H1 (cell line): ENCODE measurements at regions not wholly inside any gene's neighbourhood (a gene's known extent, or its start where the extent isn't known, plus 50 kb on each side); places are given as distances from the start of the nearest gene placed in this dataset.
A peak's percentile ranks its signal among the peaks of the same experiment; 100 is the strongest.

ENCODE experiments used
- CTCF ChIA-PET: fragments of 300-600 bp; sonication (Branson Sonifier 250); formaldehyde crosslinking; loops from one replicate; lab custom pipeline; 2021; ENCODE audit not compliant: partially characterized antibody; lab: Charles Lee
- POLR2A ChIA-PET: fragments of 300-600 bp; sonication (Branson Sonifier 250); formaldehyde crosslinking; loops from one replicate; lab custom pipeline; 2021; ENCODE audit warnings: inconsistent platforms; ENCODE audit not compliant: partially characterized antibody; lab: Charles Lee
- DNase-seq, 2 experiments: peaks; one replicate each; pipeline versions ENCODE4 v3.0.0 to v3.0.0-alpha.2; 2010 to 2022; ENCODE audit warnings: low spot score in 2 of 2, low read depth in 1 of 2, mixed read lengths in 1 of 2
- FAIRE-seq: peaks from 2 replicates; lab custom pipeline; 2011; peaks lifted over from hg19 to GRCh38; lab: Jason Lieb, UNC
- H2AFZ ChIP-seq: 2 replicates; pipeline ENCODE4 v1.8.1; 2012; ENCODE audit warnings: low read length, inconsistent platforms
- H2AK5ac ChIP-seq: 2 replicates; pipeline ENCODE4 v1.6.1; 2013; ENCODE audit warnings: low read depth, low read length
- H2BK120ac ChIP-seq: replicated peaks from 2 replicates; pipeline ENCODE3; 2013; ENCODE audit warnings: low read depth, low read length, inconsistent platforms
- H2BK12ac ChIP-seq: 2 replicates; pipeline ENCODE4 v1.6.1; 2013; ENCODE audit warnings: low read depth, low read length
- H2BK15ac ChIP-seq: 2 replicates; pipeline ENCODE4 v1.6.1; 2013; ENCODE audit warnings: low read length
- H2BK20ac ChIP-seq: 2 replicates; pipeline ENCODE4 v1.6.1; 2013; ENCODE audit warnings: low read length
- H2BK5ac ChIP-seq: 2 replicates; pipeline ENCODE4 v1.6.1; 2013; ENCODE audit warnings: low read depth, low read length
- H3K14ac ChIP-seq: 2 replicates; pipeline ENCODE4 v1.6.1; 2013; ENCODE audit warnings: inconsistent platforms; ENCODE audit not compliant: insufficient read length
- H3K18ac ChIP-seq: 2 replicates; pipeline ENCODE4 v1.6.1; 2013; ENCODE audit warnings: low read length; ENCODE audit errors: extremely low read depth
- H3K23ac ChIP-seq: 2 replicates; pipeline ENCODE4 v1.6.1; 2013; ENCODE audit warnings: inconsistent platforms; ENCODE audit not compliant: insufficient read length
- H3K23me2 ChIP-seq: 2 replicates; pipeline ENCODE4 v1.6.1; 2013; ENCODE audit warnings: low read depth, low read length
- H3K27ac ChIP-seq: 2 replicates; pipeline ENCODE4 v1.6.1; 2011; ENCODE audit warnings: low read depth, low read length, inconsistent platforms
- H3K27me3 ChIP-seq, 4 experiments: replicated peaks in 1 of 4; 1 replicate in 1 of 4; 2 replicates in 3 of 4; pipeline versions ENCODE4 v1.6.1 to v1.8.1; 2011 to 2013; ENCODE audit warnings: low read length in 3 of 4, mild to moderate bottlenecking in 3 of 4, inconsistent platforms in 2 of 4, mixed read lengths in 2 of 4, moderate library complexity in 1 of 4; ENCODE audit not compliant: control insufficient read depth in 3 of 4, insufficient read depth in 3 of 4; ENCODE audit errors: extremely low read depth in 1 of 4
- H3K36me3 ChIP-seq, 4 experiments: 2 replicates each; pipeline versions ENCODE4 v1.6.1 to v1.8.1; 2011 to 2013; ENCODE audit warnings: mild to moderate bottlenecking in 4 of 4, low read length in 3 of 4, moderate library complexity in 2 of 4, control low read depth in 1 of 4, inconsistent platforms in 1 of 4; ENCODE audit not compliant: insufficient read depth in 4 of 4, control insufficient read depth in 2 of 4
- H3K4ac ChIP-seq: replicated peaks from 2 replicates; pipeline ENCODE3; 2013; ENCODE audit warnings: low read length, low read depth, mixed read lengths, inconsistent platforms; ENCODE audit not compliant: insufficient read length
- H3K4me1 ChIP-seq, 4 experiments: replicated peaks in 1 of 4; 1 replicate in 1 of 4; 2 replicates in 3 of 4; pipeline versions ENCODE4 v1.6.1 to v1.8.1; 2011 to 2013; ENCODE audit warnings: low read length in 3 of 4, inconsistent platforms in 2 of 4, mixed read lengths in 1 of 4; ENCODE audit not compliant: insufficient read depth in 4 of 4, control insufficient read depth in 3 of 4
- H3K4me2 ChIP-seq, 2 experiments: 2 replicates each; pipeline versions ENCODE4 v1.6.1 to v1.8.1; 2011 to 2013; ENCODE audit warnings: low read depth in 2 of 2, low read length in 2 of 2, control low read depth in 1 of 2, inconsistent platforms in 1 of 2, mild to moderate bottlenecking in 1 of 2; ENCODE audit not compliant: insufficient read depth in 1 of 2
- H3K4me3 ChIP-seq, 4 experiments: fragments of 200-600, 300-600 bp in 1 of 4; sonication (generic), shearing (Covaris generic), sonication (Bioruptor Twin) in 1 of 4; 2 replicates each; pipeline versions ENCODE4 v1.5.1 to v1.8.1; 2011 to 2016; ENCODE audit warnings: low read length in 4 of 4, low read depth in 3 of 4, control low read depth in 2 of 4, inconsistent platforms in 2 of 4, mild to moderate bottlenecking in 2 of 4, mixed read lengths in 1 of 4, moderate library complexity in 1 of 4; ENCODE audit not compliant: insufficient read depth in 2 of 4; ENCODE audit errors: extremely low read depth in 1 of 4
- H3K56ac ChIP-seq: replicated peaks from 2 replicates; pipeline ENCODE3; 2013; ENCODE audit warnings: low read depth, mild to moderate bottlenecking, mixed read lengths, low read length, inconsistent platforms; ENCODE audit not compliant: insufficient read length
- H3K79me1 ChIP-seq: 2 replicates; pipeline ENCODE4 v1.6.1; 2013; ENCODE audit warnings: low read depth, low read length, control low read depth
- H3K79me2 ChIP-seq, 2 experiments: 2 replicates each; pipeline versions ENCODE4 v1.6.1 to v1.8.1; 2012 to 2013; ENCODE audit warnings: low read length in 2 of 2, mild to moderate bottlenecking in 2 of 2, inconsistent platforms in 1 of 2; ENCODE audit not compliant: insufficient read depth in 2 of 2, control insufficient read depth in 1 of 2
- H3K9ac ChIP-seq, 4 experiments: replicated peaks in 1 of 4; 1 replicate in 1 of 4; 2 replicates in 3 of 4; pipeline versions ENCODE4 v1.6.1 to v1.8.1; 2011 to 2013; ENCODE audit warnings: low read depth in 3 of 4, low read length in 3 of 4, control low read depth in 2 of 4, mild to moderate bottlenecking in 2 of 4, moderate library complexity in 2 of 4, inconsistent platforms in 1 of 4; ENCODE audit errors: extremely low read depth in 1 of 4
- H3K9me3 ChIP-seq, 2 experiments: 2 replicates each; pipeline versions ENCODE4 v1.6.1 to v1.8.1; 2012 to 2013; ENCODE audit warnings: mild to moderate bottlenecking in 2 of 2, moderate library complexity in 2 of 2, control low read depth in 1 of 2, inconsistent platforms in 1 of 2, low read depth in 1 of 2, low read length in 1 of 2, mixed read lengths in 1 of 2; ENCODE audit not compliant: insufficient read depth in 2 of 2
- H4K20me1 ChIP-seq, 2 experiments: replicated peaks in 1 of 2; 2 replicates each; pipeline versions ENCODE3 to v1.8.1; 2011 to 2013; ENCODE audit warnings: inconsistent platforms in 2 of 2, low read length in 2 of 2, mild to moderate bottlenecking in 1 of 2; ENCODE audit not compliant: insufficient read depth in 2 of 2, control insufficient read depth in 1 of 2
- H4K5ac ChIP-seq: 2 replicates; pipeline ENCODE4 v1.6.1; 2013; ENCODE audit warnings: low read length, low read depth, mixed read lengths, inconsistent platforms; ENCODE audit not compliant: insufficient read length
- H4K8ac ChIP-seq: 2 replicates; pipeline ENCODE4 v1.8.0; 2013; ENCODE audit warnings: mild to moderate bottlenecking, moderate library complexity, low read length, inconsistent platforms; ENCODE audit not compliant: insufficient read depth; ENCODE audit errors: extremely low read depth
- H4K91ac ChIP-seq: replicated peaks from 2 replicates; pipeline ENCODE3; 2013; ENCODE audit warnings: low read length, mixed read lengths, inconsistent platforms; ENCODE audit not compliant: insufficient read length
- CBX8 ChIP-seq: fragments of 300-800, 300-1000 bp; sonication (generic); IDR thresholded peaks from 2 replicates; pipeline ENCODE4 v1.7.1; 2016; ENCODE audit warnings: low read depth, low read length, borderline replicate concordance
- CEBPB ChIP-seq: IDR thresholded peaks from 2 replicates; pipeline ENCODE4 v1.6.1; 2012; ENCODE audit warnings: low read depth, low read length
- EGR1 ChIP-seq: IDR thresholded peaks from 2 replicates; pipeline ENCODE4 v1.6.1; 2011; ENCODE audit warnings: low read depth, low read length, borderline replicate concordance
- FOSL1 ChIP-seq: IDR thresholded peaks from 2 replicates; pipeline ENCODE4 v1.6.1; 2011; ENCODE audit warnings: mild to moderate bottlenecking, low read depth, low read length, moderate library complexity; ENCODE audit not compliant: insufficient read depth
- SRF ChIP-seq: IDR thresholded peaks from 2 replicates; pipeline ENCODE4 v1.6.1; 2011; ENCODE audit warnings: mild to moderate bottlenecking, low read depth, low read length, moderate library complexity
- SUZ12 ChIP-seq: fragments of 200-600 bp; sonication (generic); IDR thresholded peaks from 2 replicates; pipeline ENCODE4 v1.6.1; 2012; ENCODE audit warnings: mild to moderate bottlenecking, inconsistent platforms, low read length, moderate library complexity, mixed read lengths
- TEAD4 ChIP-seq: IDR thresholded peaks from 2 replicates; pipeline ENCODE4 v1.6.1; 2012; ENCODE audit warnings: low read depth, low read length, inconsistent platforms, mixed read lengths
- WGBS, 2 experiments: shearing (Covaris generic) in 1 of 2; methylation state at CpG; one replicate each; pipeline versions ENCODE4 v1.1.6 to v1.1.7; 2013 to 2015; ENCODE audit warnings: low lambda C conversion rate in 2 of 2, mixed read lengths in 2 of 2, inconsistent platforms in 1 of 2, low coverage in 1 of 2, missing lambda C conversion rate in 1 of 2; ENCODE audit not compliant: insufficient replicate concordance in 2 of 2, insufficient coverage in 1 of 2, insufficient read length in 1 of 2; ENCODE audit errors: extremely low coverage in 1 of 2, missing lambda C conversion rate in 1 of 2; 5-methylcytosine and 5-hydroxymethylcytosine counted together
- TF ChIP-seq, protein P1 (sequence below), 3 experiments: IDR thresholded peaks; 1 replicate in 2 of 3; 2 replicates in 1 of 3; pipeline versions ENCODE4 v1.5.1 to v1.6.1; 2011; ENCODE audit warnings: low read length in 3 of 3, mild to moderate bottlenecking in 3 of 3, inconsistent platforms in 2 of 3, low read depth in 1 of 3, moderate library complexity in 1 of 3; ENCODE audit not compliant: insufficient read depth in 1 of 3; ENCODE audit errors: control extremely low read depth in 1 of 3

DNA sequence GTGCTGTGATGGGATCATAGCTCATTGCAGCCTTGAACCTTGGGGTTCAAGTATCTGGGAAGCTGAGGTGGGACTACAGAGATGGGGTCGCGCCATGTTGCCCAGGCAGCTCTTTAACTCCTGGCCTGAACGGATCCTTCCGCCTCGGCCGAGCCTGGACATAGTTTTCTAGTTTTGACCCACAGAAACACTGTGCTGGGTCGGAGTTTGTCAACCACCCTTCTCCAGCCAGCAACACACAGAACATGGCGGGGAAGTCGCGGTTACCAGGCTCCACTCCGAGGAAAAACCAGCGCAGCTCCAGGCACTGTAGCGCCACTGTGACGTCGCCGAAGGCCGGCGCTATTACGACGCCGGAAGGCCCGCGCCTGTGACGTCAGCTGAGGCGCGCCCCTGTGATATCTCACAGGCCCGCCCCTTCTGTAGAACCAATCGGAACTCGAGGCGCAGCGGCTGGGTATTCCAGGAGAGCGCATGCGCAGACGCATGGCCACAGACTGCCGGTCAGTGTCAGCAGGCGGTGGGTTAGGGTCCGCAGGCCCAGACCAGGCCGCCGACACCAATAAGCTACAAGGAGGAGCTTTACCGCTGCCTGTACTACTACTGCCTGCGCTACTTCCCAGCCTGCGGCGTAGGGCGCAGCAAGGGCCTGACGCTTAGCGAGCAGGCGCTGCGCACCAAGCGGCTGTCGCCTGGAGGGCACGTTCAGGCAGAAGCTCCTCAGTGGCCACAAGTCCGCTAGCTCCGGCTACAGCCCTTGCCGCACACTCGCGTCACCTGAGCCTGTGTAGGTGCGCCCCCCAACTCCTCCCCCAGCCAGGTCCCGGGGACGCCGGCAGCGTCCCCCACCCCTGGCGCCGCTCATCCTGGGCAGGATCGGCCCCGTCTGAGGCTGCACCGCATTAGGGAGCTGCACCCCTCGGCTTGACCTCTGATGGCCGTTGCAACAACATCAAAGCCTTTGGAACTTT is 135.2 kb upstream of the KCTD7 start:
- Histone ChIP-seq H4K91ac (no peak overlapping the region), H4K8ac (peak overlapping the region; percentile 98), H4K20me1 (no peaks in the 10 kb centered on the region), H2BK5ac (peak overlapping the region; percentile 96), H2BK12ac (peak overlapping the region; percentile 50; the same call in 1 of the 2 replicates), H2AFZ (peak overlapping the region; percentile 84; the same call in 1 of the 2 replicates), H2BK20ac (no peak overlapping the region), H3K79me2 (peaks cover 0 to 8% of the 10 kb centered on the region in 2 experiments; a peak in 2 of 4 replicates), H3K4ac (peak overlapping the region; percentile 23), H3K56ac (no peak overlapping the region), H4K5ac (peak overlapping the region; percentile 79), H3K9me3 (no peaks in the 10 kb centered on the region), H3K18ac (peak overlapping the region; percentile 84), H3K23ac (no peak overlapping the region), H3K14ac (no peak overlapping the region), H2BK15ac (no peak overlapping the region), H3K27me3 (no peaks in the 10 kb centered on the region), H3K23me2 (peaks cover 2% of the 10 kb centered on the region; the same call in 1 of the 2 replicates), H3K27ac (peak overlapping the region; percentile 98), H3K4me2 (peak overlapping the region; percentile 80 to 93), H3K4me3 (peak overlapping the region; percentile 74 to 82 (median 80)), H2AK5ac (peak overlapping the region; percentile 76; the same call in 1 of the 2 replicates), H3K4me1 (peaks cover 0 to 4% (median 2%) of the 10 kb centered on the region in 4 experiments; a peak in 5 of 7 replicates), H3K36me3 (no peaks in the 10 kb centered on the region), H3K9ac (peak overlapping the region; percentile 92 to 96 (median 92)), H2BK120ac (no peak overlapping the region), H3K79me1 (peaks cover 6% of the 10 kb centered on the region; the same call in 1 of the 2 replicates)
- DNase-seq = peak; percentile 93 to 98
- FAIRE-seq = no peak
- ChIA-PET CTCF (interaction anchor here (1.2 kb wide), 1 partner anchor 64 kb away, joined by 4 read pairs; no protein-coding TSS in a partner anchor), POLR2A (interaction anchor here (0.7 to 1.8 kb wide), 13 partner anchors 9 to 418 kb away, joined by 3 to 6 read pairs (median 3); partner anchors contain the start of gene ASL)
- 3% methylated on average over 64 of the region's 68 CpGs; no CpG with 5 or more reads in 1 of the 2 experiments for WGBS, 2 experiments
- peak; percentile 76 for TF ChIP-seq SRF
- TF ChIP-seq SUZ12 = no peak
- no peak for TF ChIP-seq FOSL1
- no peak for TF ChIP-seq EGR1
- TF ChIP-seq, protein P1, sequence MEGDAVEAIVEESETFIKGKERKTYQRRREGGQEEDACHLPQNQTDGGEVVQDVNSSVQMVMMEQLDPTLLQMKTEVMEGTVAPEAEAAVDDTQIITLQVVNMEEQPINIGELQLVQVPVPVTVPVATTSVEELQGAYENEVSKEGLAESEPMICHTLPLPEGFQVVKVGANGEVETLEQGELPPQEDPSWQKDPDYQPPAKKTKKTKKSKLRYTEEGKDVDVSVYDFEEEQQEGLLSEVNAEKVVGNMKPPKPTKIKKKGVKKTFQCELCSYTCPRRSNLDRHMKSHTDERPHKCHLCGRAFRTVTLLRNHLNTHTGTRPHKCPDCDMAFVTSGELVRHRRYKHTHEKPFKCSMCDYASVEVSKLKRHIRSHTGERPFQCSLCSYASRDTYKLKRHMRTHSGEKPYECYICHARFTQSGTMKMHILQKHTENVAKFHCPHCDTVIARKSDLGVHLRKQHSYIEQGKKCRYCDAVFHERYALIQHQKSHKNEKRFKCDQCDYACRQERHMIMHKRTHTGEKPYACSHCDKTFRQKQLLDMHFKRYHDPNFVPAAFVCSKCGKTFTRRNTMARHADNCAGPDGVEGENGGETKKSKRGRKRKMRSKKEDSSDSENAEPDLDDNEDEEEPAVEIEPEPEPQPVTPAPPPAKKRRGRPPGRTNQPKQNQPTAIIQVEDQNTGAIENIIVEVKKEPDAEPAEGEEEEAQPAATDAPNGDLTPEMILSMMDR (IDR thresholded peaks at IDR 0.05; ENCODE audit: control extremely low read depth in 1 of 3, insufficient read depth in 1 of 3, low read depth in 1 of 3, low read length in 3 of 3) = peak in 2 of 3 experiments; percentile 5 to 10; a peak in 2 of 4 replicates
- no peak for TF ChIP-seq CBX8
- TF ChIP-seq CEBPB = no peak
- TF ChIP-seq TEAD4 = no peak
